ENCODE measurements at regions not wholly inside any gene's neighbourhood (a gene's known extent, or its start where the extent isn't known, plus 50 kb on each side); places are given as distances from the start of the nearest gene placed in this dataset.

GRCh38 chr5:61667525-61668218 is 335.6 kb downstream of the ZSWIM6 start:
- TF ChIP-seq CTCF (IDR thresholded peaks at IDR 0.05; ENCODE audit: insufficient read depth, low read depth, low read length, missing control alignments), result no peak
- H3K4me3 ChIP-seq (ENCODE audit: low read depth, low read length), result no peak overlapping the region
- DNase-seq (ENCODE audit: low read depth), result no peak

- no peak overlapping the region for H3K4me3 ChIP-seq (ENCODE audit: low read depth, low read length)
- TF ChIP-seq CTCF (IDR thresholded peaks at IDR 0.05; ENCODE audit: insufficient read depth, low read depth, low read length, missing control alignments), result no peak
- no peak for DNase-seq (ENCODE audit: low read depth)
These were observed 337.5 kb downstream of the ZSWIM6 start for GRCh38 chr5:61669531-61669930.

GRCh38 chr5:61670941-61671340 is 338.9 kb downstream of the ZSWIM6 start:
- TF ChIP-seq CTCF (IDR thresholded peaks at IDR 0.05; ENCODE audit: insufficient read depth, low read depth, low read length, missing control alignments), result no peak
- no peak overlapping the region for H3K4me3 ChIP-seq (ENCODE audit: low read depth, low read length)
- no peak for DNase-seq (ENCODE audit: low read depth)

GRCh38 chr5:61673007-61673735 is 341.1 kb downstream of the ZSWIM6 start:
- DNase-seq (ENCODE audit: low read depth), result peak; percentile 14
- no peak overlapping the region for H3K4me3 ChIP-seq (ENCODE audit: low read depth, low read length)
- TF ChIP-seq CTCF (IDR thresholded peaks at IDR 0.05; ENCODE audit: insufficient read depth, low read depth, low read length, missing control alignments), result no peak

GRCh38 chr5:61674378-61674777 is 342.3 kb downstream of the ZSWIM6 start:
- DNase-seq (ENCODE audit: low read depth), result no peak
- no peak overlapping the region for H3K4me3 ChIP-seq (ENCODE audit: low read depth, low read length)
- TF ChIP-seq CTCF (IDR thresholded peaks at IDR 0.05; ENCODE audit: insufficient read depth, low read depth, low read length, missing control alignments), result no peak

- no peak overlapping the region for H3K4me3 ChIP-seq (ENCODE audit: low read depth, low read length)
- no peak for DNase-seq (ENCODE audit: low read depth)
- no peak for TF ChIP-seq CTCF (IDR thresholded peaks at IDR 0.05; ENCODE audit: insufficient read depth, low read depth, low read length, missing control alignments)
These were observed 343.1 kb downstream of the ZSWIM6 start for GRCh38 chr5:61675015-61675692.
